HG02610 (cell line): ENCODE measurements at regions not wholly inside any gene's neighbourhood (a gene's known extent, or its start where the extent isn't known, plus 50 kb on each side); places are given as distances from the start of the nearest gene placed in this dataset.
A peak's percentile ranks its signal among the peaks of the same experiment; 100 is the strongest.

Source experiments
- ATAC-seq: cut with Tn5 transposase; IDR thresholded peaks from one replicate; pipeline ENCODE4 v1.9.1; 2021; ENCODE audit warnings: mild to moderate bottlenecking, moderate library complexity; ENCODE audit not compliant: unreplicated experiment

GRCh38 chr5:77157732-77158532 lies 52.5 kb upstream of the PDE8B start:
- no peak for ATAC-seq

GRCh38 chr5:77156379-77156778 lies 54.1 kb upstream of the PDE8B start:
- no peak for ATAC-seq

GRCh38 chr5:77155179-77155785 lies 55.2 kb upstream of the PDE8B start:
- no peak for ATAC-seq

- no peak for ATAC-seq
Observed at GRCh38 chr5:77152441-77152840, 58.0 kb upstream of the PDE8B start.

GRCh38 chr5:77151501-77151900 lies 59.0 kb upstream of the PDE8B start:
- no peak for ATAC-seq

- ATAC-seq, result no peak
Observed at GRCh38 chr5:77146896-77147295, 59.8 kb upstream of the ZBED3 start.

GRCh38 chr5:77145666-77146065 lies 58.6 kb upstream of the ZBED3 start:
- no peak for ATAC-seq

GRCh38 chr5:77144837-77145139 lies 57.7 kb upstream of the ZBED3 start:
- no peak for ATAC-seq

- ATAC-seq, result peak; percentile 53
Observed at GRCh38 chr5:77143998-77144836, 57.1 kb upstream of the ZBED3 start.

- no peak for ATAC-seq
Observed at GRCh38 chr5:77140350-77140749, 53.3 kb upstream of the ZBED3 start.

- ATAC-seq, result no peak
Observed at GRCh38 chr5:77139001-77139400, 51.9 kb upstream of the ZBED3 start.
